ENCODE measurements at regions not wholly inside any gene's neighbourhood (a gene's known extent, or its start where the extent isn't known, plus 50 kb on each side); places are given as distances from the start of the nearest gene placed in this dataset.

GRCh38 chr6:167550941-167551627 lies 226.2 kb downstream of the TTLL2 start:
- DNase-seq (ENCODE audit: low read depth in 6 of 9, low spot score in 9 of 9) = no peak
- WGBS = 92% methylated on average over 29 of the region's 29 CpGs
- H3K4me3 ChIP-seq (ENCODE audit: low read length in 2 of 2) = no peak overlapping the region
- no peaks in the 10 kb centered on the region for H3K27me3 ChIP-seq (ENCODE audit: control insufficient read depth in 2 of 2, insufficient read depth in 1 of 2, low read length in 1 of 2)
- no peaks in the 10 kb centered on the region for H3K9me3 ChIP-seq (ENCODE audit: control insufficient read depth in 2 of 2, insufficient read depth in 1 of 2, low read length in 1 of 2)
- no peaks in the 10 kb centered on the region for H3K36me3 ChIP-seq (ENCODE audit: control insufficient read depth in 2 of 2, insufficient read depth in 2 of 2, low read length in 1 of 2)
- H3K27ac ChIP-seq (ENCODE audit: low read depth in 1 of 2, low read length in 1 of 2) = no peak overlapping the region
- H3K4me1 ChIP-seq (ENCODE audit: control insufficient read depth in 2 of 2, insufficient read depth in 2 of 2, low read length in 2 of 2) = peaks cover 2 to 3% of the 10 kb centered on the region in 2 donors

GRCh38 chr6:167551628-167552257 lies 226.9 kb downstream of the TTLL2 start:
- Histone ChIP-seq H3K4me1 (ENCODE audit: control insufficient read depth in 2 of 2, insufficient read depth in 2 of 2, low read length in 2 of 2) (peaks cover 2 to 3% of the 10 kb centered on the region in 2 donors), H3K9me3 (ENCODE audit: control insufficient read depth in 2 of 2, insufficient read depth in 1 of 2, low read length in 1 of 2) (no peaks in the 10 kb centered on the region), H3K36me3 (ENCODE audit: control insufficient read depth in 2 of 2, insufficient read depth in 2 of 2, low read length in 1 of 2) (no peaks in the 10 kb centered on the region), H3K27me3 (ENCODE audit: control insufficient read depth in 2 of 2, insufficient read depth in 1 of 2, low read length in 1 of 2) (no peaks in the 10 kb centered on the region), H3K27ac (ENCODE audit: low read depth in 1 of 2, low read length in 1 of 2) (no peak overlapping the region), H3K4me3 (ENCODE audit: low read length in 2 of 2) (no peak overlapping the region)
- 93% methylated on average over 26 of the region's 26 CpGs for WGBS
- DNase-seq (ENCODE audit: low read depth in 6 of 9, low spot score in 9 of 9) = no peak

GRCh38 chr6:167552258-167552630 lies 227.4 kb downstream of the TTLL2 start:
- 97% methylated on average over 15 of the region's 15 CpGs for WGBS
- H3K4me3 ChIP-seq (ENCODE audit: low read length in 2 of 2) = no peak overlapping the region
- DNase-seq (ENCODE audit: low read depth in 6 of 9, low spot score in 9 of 9) = no peak
- H3K27me3 ChIP-seq (ENCODE audit: control insufficient read depth in 2 of 2, insufficient read depth in 1 of 2, low read length in 1 of 2) = no peaks in the 10 kb centered on the region
- peaks cover 2 to 3% of the 10 kb centered on the region in 2 donors for H3K4me1 ChIP-seq (ENCODE audit: control insufficient read depth in 2 of 2, insufficient read depth in 2 of 2, low read length in 2 of 2)
- H3K27ac ChIP-seq (ENCODE audit: low read depth in 1 of 2, low read length in 1 of 2) = no peak overlapping the region
- no peaks in the 10 kb centered on the region for H3K36me3 ChIP-seq (ENCODE audit: control insufficient read depth in 2 of 2, insufficient read depth in 2 of 2, low read length in 1 of 2)
- H3K9me3 ChIP-seq (ENCODE audit: control insufficient read depth in 2 of 2, insufficient read depth in 1 of 2, low read length in 1 of 2) = no peaks in the 10 kb centered on the region

GRCh38 chr6:167552961-167553735 lies 228.3 kb downstream of the TTLL2 start:
- Histone ChIP-seq H3K4me3 (ENCODE audit: low read length in 2 of 2) (no peak overlapping the region), H3K36me3 (ENCODE audit: control insufficient read depth in 2 of 2, insufficient read depth in 2 of 2, low read length in 1 of 2) (no peaks in the 10 kb centered on the region), H3K9me3 (ENCODE audit: control insufficient read depth in 2 of 2, insufficient read depth in 1 of 2, low read length in 1 of 2) (no peaks in the 10 kb centered on the region), H3K27ac (ENCODE audit: low read depth in 1 of 2, low read length in 1 of 2) (no peak overlapping the region), H3K27me3 (ENCODE audit: control insufficient read depth in 2 of 2, insufficient read depth in 1 of 2, low read length in 1 of 2) (no peaks in the 10 kb centered on the region), H3K4me1 (ENCODE audit: control insufficient read depth in 2 of 2, insufficient read depth in 2 of 2, low read length in 2 of 2) (no peaks in the 10 kb centered on the region)
- 92% methylated on average over 19 of the region's 19 CpGs for WGBS
- DNase-seq (ENCODE audit: low read depth in 6 of 9, low spot score in 9 of 9) = no peak

- WGBS = 97% methylated on average over 9 of the region's 9 CpGs
These were observed 228.8 kb downstream of the TTLL2 start for GRCh38 chr6:167553736-167554119.

GRCh38 chr6:167554854-167555253 lies 230.0 kb downstream of the TTLL2 start:
- DNase-seq (ENCODE audit: low read depth in 6 of 9, low spot score in 9 of 9) = no peak
- H3K4me1 ChIP-seq (ENCODE audit: control insufficient read depth in 2 of 2, insufficient read depth in 2 of 2, low read length in 2 of 2) = no peaks in the 10 kb centered on the region
- H3K9me3 ChIP-seq (ENCODE audit: control insufficient read depth in 2 of 2, insufficient read depth in 1 of 2, low read length in 1 of 2) = no peaks in the 10 kb centered on the region
- 98% methylated on average over 11 of the region's 11 CpGs for WGBS
- H3K27ac ChIP-seq (ENCODE audit: low read depth in 1 of 2, low read length in 1 of 2) = no peak overlapping the region
- H3K27me3 ChIP-seq (ENCODE audit: control insufficient read depth in 2 of 2, insufficient read depth in 1 of 2, low read length in 1 of 2) = no peaks in the 10 kb centered on the region
- no peak overlapping the region for H3K4me3 ChIP-seq (ENCODE audit: low read length in 2 of 2)
- H3K36me3 ChIP-seq (ENCODE audit: control insufficient read depth in 2 of 2, insufficient read depth in 2 of 2, low read length in 1 of 2) = no peaks in the 10 kb centered on the region

More at GRCh38 chr6:167553736-167554119, 228.8 kb downstream of the TTLL2 start:
- DNase-seq (ENCODE audit: low read depth in 6 of 9, low spot score in 9 of 9) = no peak
- H3K4me3 ChIP-seq (ENCODE audit: low read length in 2 of 2) = no peak overlapping the region
- no peaks in the 10 kb centered on the region for H3K4me1 ChIP-seq (ENCODE audit: control insufficient read depth in 2 of 2, insufficient read depth in 2 of 2, low read length in 2 of 2)
- no peaks in the 10 kb centered on the region for H3K27me3 ChIP-seq (ENCODE audit: control insufficient read depth in 2 of 2, insufficient read depth in 1 of 2, low read length in 1 of 2)
- H3K27ac ChIP-seq (ENCODE audit: low read depth in 1 of 2, low read length in 1 of 2) = no peak overlapping the region
- no peaks in the 10 kb centered on the region for H3K9me3 ChIP-seq (ENCODE audit: control insufficient read depth in 2 of 2, insufficient read depth in 1 of 2, low read length in 1 of 2)
- H3K36me3 ChIP-seq (ENCODE audit: control insufficient read depth in 2 of 2, insufficient read depth in 2 of 2, low read length in 1 of 2) = no peaks in the 10 kb centered on the region

- Histone ChIP-seq H3K27ac (ENCODE audit: low read depth in 1 of 2, low read length in 1 of 2) (no peak overlapping the region), H3K36me3 (ENCODE audit: control insufficient read depth in 2 of 2, insufficient read depth in 2 of 2, low read length in 1 of 2) (no peaks in the 10 kb centered on the region), H3K4me1 (ENCODE audit: control insufficient read depth in 2 of 2, insufficient read depth in 2 of 2, low read length in 2 of 2) (no peaks in the 10 kb centered on the region), H3K27me3 (ENCODE audit: control insufficient read depth in 2 of 2, insufficient read depth in 1 of 2, low read length in 1 of 2) (no peaks in the 10 kb centered on the region), H3K4me3 (ENCODE audit: low read length in 2 of 2) (no peak overlapping the region), H3K9me3 (ENCODE audit: control insufficient read depth in 2 of 2, insufficient read depth in 1 of 2, low read length in 1 of 2) (no peaks in the 10 kb centered on the region)
- DNase-seq (ENCODE audit: low read depth in 6 of 9, low spot score in 9 of 9) = no peak
These were observed 230.9 kb downstream of the TTLL2 start for GRCh38 chr6:167555836-167556235.

GRCh38 chr6:167557675-167558074 lies 232.8 kb downstream of the TTLL2 start:
- WGBS = 97% methylated on average over 5 of the region's 5 CpGs
- H3K27ac ChIP-seq (ENCODE audit: low read depth in 1 of 2, low read length in 1 of 2) = no peak overlapping the region

More at GRCh38 chr6:167557675-167558074, 232.8 kb downstream of the TTLL2 start:
- no peaks in the 10 kb centered on the region for H3K27me3 ChIP-seq (ENCODE audit: control insufficient read depth in 2 of 2, insufficient read depth in 1 of 2, low read length in 1 of 2)
- no peak for DNase-seq (ENCODE audit: low read depth in 6 of 9, low spot score in 9 of 9)
- H3K4me3 ChIP-seq (ENCODE audit: low read length in 2 of 2) = no peak overlapping the region
- no peaks in the 10 kb centered on the region for H3K9me3 ChIP-seq (ENCODE audit: control insufficient read depth in 2 of 2, insufficient read depth in 1 of 2, low read length in 1 of 2)
- H3K36me3 ChIP-seq (ENCODE audit: control insufficient read depth in 2 of 2, insufficient read depth in 2 of 2, low read length in 1 of 2) = no peaks in the 10 kb centered on the region
- no peaks in the 10 kb centered on the region for H3K4me1 ChIP-seq (ENCODE audit: control insufficient read depth in 2 of 2, insufficient read depth in 2 of 2, low read length in 2 of 2)

Measured in thymus (tissue), 11 donors.